NT2/D1 (cell line): ENCODE measurements at regions not wholly inside any gene's neighbourhood (a gene's known extent, or its start where the extent isn't known, plus 50 kb on each side); places are given as distances from the start of the nearest gene placed in this dataset.

Experiments used
- DNase-seq: peaks from one replicate; pipeline ENCODE4 v3.0.0-alpha.2; 2011; ENCODE audit warnings: low read depth, low spot score
- H3K27me3 ChIP-seq: 2 replicates; pipeline ENCODE4 v1.6.0; 2011; ENCODE audit warnings: mild to moderate bottlenecking; ENCODE audit not compliant: insufficient read length, insufficient read depth
- H3K36me3 ChIP-seq: 2 replicates; pipeline ENCODE4 v1.6.1; 2011; ENCODE audit warnings: mild to moderate bottlenecking, low read length, mixed read lengths; ENCODE audit not compliant: insufficient read depth, insufficient read length
- H3K4me1 ChIP-seq: 2 replicates; pipeline ENCODE4 v1.5.1; 2011; ENCODE audit not compliant: insufficient read depth, insufficient read length
- H3K4me3 ChIP-seq: 2 replicates; pipeline ENCODE4 v1.5.1; 2011; ENCODE audit warnings: low read depth; ENCODE audit not compliant: insufficient read length
- H3K9ac ChIP-seq: 2 replicates; pipeline ENCODE4 v1.6.0; 2011; ENCODE audit warnings: low read depth; ENCODE audit not compliant: insufficient read length
- H3K9me3 ChIP-seq: 2 replicates; pipeline ENCODE4 v1.5.1; 2011; ENCODE audit warnings: mild to moderate bottlenecking, low read length; ENCODE audit not compliant: insufficient read depth
- SUZ12 ChIP-seq: IDR thresholded peaks from 2 replicates; pipeline ENCODE4 v1.6.1; 2011; ENCODE audit not compliant: insufficient read length, insufficient read depth; ENCODE audit errors: extremely low read depth
- YY1 ChIP-seq: IDR thresholded peaks from 2 replicates; pipeline ENCODE4 v1.6.1; 2011; ENCODE audit not compliant: insufficient read length, insufficient read depth
- ZNF274 ChIP-seq: IDR thresholded peaks from 2 replicates; pipeline ENCODE4 v1.6.1; 2011; ENCODE audit warnings: mild to moderate bottlenecking, low read depth, low read length

DNA sequence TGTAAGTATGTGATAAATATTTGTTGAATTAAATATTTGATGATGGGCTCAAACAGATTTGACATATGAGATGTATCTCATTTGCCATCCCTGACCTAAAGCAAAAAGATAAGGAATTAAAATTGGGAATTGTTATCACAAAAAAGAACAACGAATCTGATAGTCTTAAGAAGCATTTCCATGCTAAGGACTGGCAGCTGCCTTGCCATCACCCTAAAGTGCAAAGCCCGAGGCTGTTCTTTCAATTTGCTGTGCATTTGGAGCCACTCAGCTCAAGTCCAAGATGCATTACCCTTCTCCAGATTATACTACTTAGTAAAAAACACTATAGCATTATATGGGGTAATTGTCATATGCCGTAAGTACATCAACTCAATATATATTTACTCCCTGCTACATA, 618.3 kb upstream of the CLINT1 start:
- H3K9ac ChIP-seq, result no peak overlapping the region
- H3K27me3 ChIP-seq, result no peaks in the 10 kb centered on the region
- no peaks in the 10 kb centered on the region for H3K4me1 ChIP-seq
- no peak for DNase-seq
- H3K36me3 ChIP-seq, result no peaks in the 10 kb centered on the region
- no peaks in the 10 kb centered on the region for H3K9me3 ChIP-seq
- H3K4me3 ChIP-seq, result no peak overlapping the region
- TF ChIP-seq ZNF274 (no peak), SUZ12 (no peak), YY1 (no peak)

DNA sequence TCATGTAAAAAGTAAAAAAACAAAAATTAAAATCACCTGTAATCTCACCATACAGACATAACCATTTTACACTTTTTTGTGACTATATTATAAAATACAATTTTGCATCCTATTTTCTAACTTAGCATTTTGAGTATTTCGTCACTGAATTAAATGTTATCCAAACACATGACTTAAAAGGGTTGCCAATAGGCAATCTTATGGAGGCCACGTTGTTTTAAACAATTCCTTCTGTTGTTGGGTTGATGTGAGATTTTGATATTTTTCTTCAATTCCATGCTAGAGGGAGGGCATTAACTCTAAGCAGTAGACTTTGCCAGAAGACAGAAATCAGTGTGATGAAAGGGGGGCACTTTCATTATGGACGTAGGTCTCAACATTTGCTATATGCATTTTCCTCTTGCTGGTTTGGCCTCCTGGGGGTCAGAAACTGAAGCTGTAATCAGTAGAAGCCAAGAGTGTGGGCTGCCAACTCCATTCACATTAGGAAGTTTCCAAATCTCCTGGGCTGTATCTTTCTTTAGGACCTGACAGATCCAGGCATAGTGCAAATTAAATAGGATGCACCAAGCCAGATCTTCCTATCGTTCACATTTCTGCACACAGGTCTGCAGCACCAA, 614.2 kb upstream of the CLINT1 start:
- H3K36me3 ChIP-seq, result no peaks in the 10 kb centered on the region
- H3K27me3 ChIP-seq, result no peaks in the 10 kb centered on the region
- H3K4me1 ChIP-seq, result no peaks in the 10 kb centered on the region
- no peak for DNase-seq
- H3K4me3 ChIP-seq, result no peak overlapping the region
- TF ChIP-seq SUZ12 (no peak), ZNF274 (no peak), YY1 (no peak)
- H3K9me3 ChIP-seq, result no peaks in the 10 kb centered on the region
- no peak overlapping the region for H3K9ac ChIP-seq

DNA sequence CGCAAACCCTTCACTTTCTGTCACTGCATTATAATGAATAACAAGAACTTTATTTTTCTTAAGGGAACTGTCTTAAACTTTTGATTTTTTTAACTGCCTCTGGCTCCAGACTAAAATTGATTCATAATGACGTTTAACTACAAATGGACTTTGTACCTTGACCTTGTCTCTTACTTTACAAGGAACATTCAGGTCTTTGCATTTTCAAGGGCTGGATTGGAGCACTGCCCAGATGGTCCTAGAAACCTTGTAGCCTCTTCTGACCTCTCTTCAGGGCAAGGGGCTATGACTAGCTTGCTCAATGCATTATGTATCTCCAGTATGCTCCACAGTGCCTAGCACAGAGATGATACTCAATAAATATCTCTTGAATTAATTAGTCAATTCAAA, 612.6 kb upstream of the CLINT1 start:
- Histone ChIP-seq H3K4me1 (no peaks in the 10 kb centered on the region), H3K27me3 (no peaks in the 10 kb centered on the region), H3K9ac (no peak overlapping the region), H3K4me3 (no peak overlapping the region), H3K9me3 (no peaks in the 10 kb centered on the region), H3K36me3 (no peaks in the 10 kb centered on the region)
- no peak for DNase-seq
- no peak for TF ChIP-seq SUZ12
- no peak for TF ChIP-seq ZNF274
- TF ChIP-seq YY1, result no peak

DNA sequence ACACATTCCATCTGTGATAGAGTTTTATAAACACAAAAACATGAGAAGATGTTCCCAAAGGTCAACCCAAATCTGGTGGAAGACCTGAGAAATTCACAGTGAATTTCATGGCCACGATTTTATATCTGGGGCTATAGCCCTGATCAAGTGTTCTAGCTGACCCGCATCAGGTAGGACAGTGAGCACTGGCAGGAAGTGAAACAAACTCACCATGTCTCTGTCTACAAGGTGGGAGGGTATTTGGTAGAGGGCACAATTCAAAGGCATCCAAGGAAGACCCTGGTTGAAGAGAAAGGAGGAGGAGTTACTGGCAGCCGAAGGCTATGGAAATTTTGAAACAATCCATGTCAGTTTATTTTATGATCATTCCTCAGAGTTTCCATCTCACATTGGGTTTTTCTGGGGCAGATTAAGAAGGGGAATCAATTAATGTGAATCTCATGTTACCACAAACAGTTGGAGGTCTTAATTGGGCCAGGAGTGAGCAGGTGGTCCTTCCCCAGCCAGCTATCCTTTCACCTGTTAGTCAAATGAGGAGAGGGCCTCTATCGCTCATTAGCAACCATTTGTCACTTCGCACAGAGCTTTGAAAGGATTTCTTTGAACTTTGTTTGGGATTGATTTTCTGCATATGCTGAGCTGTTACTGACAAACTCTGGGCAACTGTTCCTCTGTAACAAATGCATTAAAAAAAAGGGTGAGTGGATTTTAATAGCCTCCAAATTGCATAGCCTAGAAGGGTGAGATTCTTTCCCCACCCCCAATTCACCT, 612.0 kb upstream of the CLINT1 start:
- H3K9me3 ChIP-seq, result no peaks in the 10 kb centered on the region
- H3K9ac ChIP-seq, result no peak overlapping the region
- no peak for DNase-seq
- H3K4me1 ChIP-seq, result no peaks in the 10 kb centered on the region
- no peaks in the 10 kb centered on the region for H3K36me3 ChIP-seq
- TF ChIP-seq ZNF274, result no peak
- TF ChIP-seq YY1, result no peak
- no peak for TF ChIP-seq SUZ12
- no peaks in the 10 kb centered on the region for H3K27me3 ChIP-seq
- H3K4me3 ChIP-seq, result no peak overlapping the region

DNA sequence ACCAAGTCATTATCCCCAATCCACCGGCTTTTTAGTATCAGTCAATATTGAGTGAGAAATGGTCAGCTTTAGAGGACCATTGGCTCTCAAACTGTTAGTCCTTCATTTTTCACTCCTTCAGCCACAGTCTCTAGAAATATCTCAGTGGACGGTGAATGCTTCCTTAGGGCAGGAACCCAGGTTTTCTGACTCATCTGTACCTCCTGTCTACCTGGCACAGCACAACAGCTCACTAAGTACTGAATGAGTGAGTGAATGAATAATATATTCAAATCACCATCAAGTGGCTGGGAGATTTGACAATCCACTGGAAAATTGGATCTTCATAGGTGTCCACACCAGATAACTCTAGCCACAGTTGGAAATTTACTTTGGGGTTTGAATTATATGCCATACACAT, 609.5 kb upstream of the CLINT1 start:
- H3K4me1 ChIP-seq, result no peaks in the 10 kb centered on the region
- H3K9me3 ChIP-seq, result no peaks in the 10 kb centered on the region
- no peak overlapping the region for H3K4me3 ChIP-seq
- TF ChIP-seq SUZ12, result no peak
- no peak for TF ChIP-seq ZNF274
- no peak for TF ChIP-seq YY1
- H3K36me3 ChIP-seq, result no peaks in the 10 kb centered on the region
- H3K9ac ChIP-seq, result no peak overlapping the region
- H3K27me3 ChIP-seq, result no peaks in the 10 kb centered on the region
- DNase-seq, result no peak

DNA sequence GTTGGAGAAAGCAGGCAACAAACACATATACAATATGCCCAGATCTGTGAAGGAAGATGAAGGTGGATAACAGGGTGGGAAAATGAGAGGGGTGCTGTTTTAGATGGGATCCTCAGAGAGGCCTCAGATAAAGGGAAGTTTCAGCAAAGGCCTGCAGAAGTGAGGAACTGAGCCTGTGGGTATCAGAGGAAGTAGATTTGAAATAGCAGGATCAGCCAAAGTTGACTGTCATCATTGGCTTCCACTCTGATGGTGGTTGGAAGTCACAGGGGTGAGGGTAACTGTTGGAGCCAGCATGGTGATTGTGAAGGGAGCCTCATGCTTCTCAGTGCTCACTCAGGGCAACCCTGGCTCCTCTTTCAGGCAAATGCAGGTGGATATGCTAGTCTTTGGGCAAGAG, 607.2 kb upstream of the CLINT1 start:
- Histone ChIP-seq H3K9me3 (no peaks in the 10 kb centered on the region), H3K36me3 (no peaks in the 10 kb centered on the region), H3K4me1 (no peaks in the 10 kb centered on the region), H3K9ac (no peak overlapping the region), H3K27me3 (no peaks in the 10 kb centered on the region), H3K4me3 (no peak overlapping the region)
- TF ChIP-seq ZNF274 (no peak), SUZ12 (no peak), YY1 (no peak)
- no peak for DNase-seq

DNA sequence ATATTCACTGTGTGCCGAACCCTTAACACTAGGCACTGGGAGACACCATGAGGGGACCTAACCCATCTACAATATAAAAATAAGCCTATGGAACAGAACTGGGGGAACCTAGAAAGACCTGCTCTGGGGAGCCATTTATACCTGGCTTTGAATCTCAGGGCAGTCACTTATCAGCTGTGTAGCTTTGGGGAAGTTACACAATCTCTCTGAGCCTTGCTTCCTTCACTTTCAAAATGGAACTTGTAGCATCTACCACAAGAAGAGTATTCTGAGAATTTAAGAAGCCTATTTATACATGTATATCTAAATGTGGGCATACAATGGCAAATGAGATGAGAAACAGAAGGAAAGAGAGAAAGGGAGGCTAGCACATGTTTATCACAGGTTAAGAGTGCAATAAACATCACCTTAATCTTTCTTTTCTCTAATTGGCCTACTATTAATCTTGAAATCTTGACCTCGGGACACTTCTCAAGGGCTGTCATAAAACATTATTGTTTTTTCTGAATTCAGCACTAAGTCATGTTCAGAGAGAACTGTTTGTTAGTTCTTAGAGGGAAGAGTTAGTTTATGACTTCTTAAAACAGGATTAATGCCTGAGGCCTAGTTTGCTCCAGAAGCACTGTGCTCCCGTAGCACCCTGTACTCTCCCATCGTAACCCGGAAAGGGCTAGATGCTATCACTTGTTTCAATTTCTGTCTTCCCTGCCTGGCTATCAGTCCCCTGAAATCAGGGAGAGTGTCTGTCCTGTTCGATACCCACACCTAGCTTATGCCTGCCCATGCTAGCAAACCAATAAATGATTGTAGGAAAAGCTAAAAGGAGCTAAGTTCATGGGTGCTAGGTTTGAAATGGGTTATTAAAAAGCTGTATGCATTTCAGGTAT, 606.4 kb upstream of the CLINT1 start:
- H3K27me3 ChIP-seq, result no peaks in the 10 kb centered on the region
- no peak for DNase-seq
- no peaks in the 10 kb centered on the region for H3K4me1 ChIP-seq
- H3K4me3 ChIP-seq, result no peak overlapping the region
- TF ChIP-seq ZNF274, result no peak
- no peak for TF ChIP-seq SUZ12
- TF ChIP-seq YY1, result no peak
- no peak overlapping the region for H3K9ac ChIP-seq
- no peaks in the 10 kb centered on the region for H3K36me3 ChIP-seq
- H3K9me3 ChIP-seq, result no peaks in the 10 kb centered on the region
